ENCODE measurements at regions not wholly inside any gene's neighbourhood (a gene's known extent, or its start where the extent isn't known, plus 50 kb on each side); places are given as distances from the start of the nearest gene placed in this dataset.
"Not testable (repeated sequence)": the region's sequence is repeated elsewhere in the genome, so short reads cannot be mapped to it uniquely, and the experiment has no call there.

- DNase-seq (ENCODE audit: low read depth, low spot score), result no peak
- H3K27ac ChIP-seq, result no peak overlapping the region
These were observed 312.4 kb upstream of the AUTS2 start for GRCh38 chr7:69285854-69286253.

- DNase-seq (ENCODE audit: low read depth, low spot score), result no peak
These were observed 302.3 kb upstream of the AUTS2 start for GRCh38 chr7:69295977-69296376.

GRCh38 chr7:69301253-69301652, 297.0 kb upstream of the AUTS2 start:
- DNase-seq (ENCODE audit: low read depth, low spot score), result no peak
- no peak overlapping the region for H3K27ac ChIP-seq

More at GRCh38 chr7:69295977-69296376, 302.3 kb upstream of the AUTS2 start:
- no peak overlapping the region for H3K27ac ChIP-seq

- DNase-seq (ENCODE audit: low read depth, low spot score), result no peak
- H3K27ac ChIP-seq, result no peak overlapping the region
These were observed 288.7 kb upstream of the AUTS2 start for GRCh38 chr7:69309601-69310000.

GRCh38 chr7:69311489-69311888, 286.8 kb upstream of the AUTS2 start:
- DNase-seq (ENCODE audit: low read depth, low spot score), result no peak
- H3K27ac ChIP-seq, result no peak overlapping the region

GRCh38 chr7:69313852-69314251, 284.4 kb upstream of the AUTS2 start:
- not testable (repeated sequence) for DNase-seq (ENCODE audit: low read depth, low spot score); H3K27ac ChIP-seq

GRCh38 chr7:69318794-69319193, 279.5 kb upstream of the AUTS2 start:
- no peak overlapping the region for H3K27ac ChIP-seq
- no peak for DNase-seq (ENCODE audit: low read depth, low spot score)

GRCh38 chr7:69328516-69328915, 269.8 kb upstream of the AUTS2 start:
- H3K27ac ChIP-seq, result no peak overlapping the region
- no peak for DNase-seq (ENCODE audit: low read depth, low spot score)

- no peak for DNase-seq (ENCODE audit: low read depth, low spot score)
- H3K27ac ChIP-seq, result no peak overlapping the region
These were observed 263.6 kb upstream of the AUTS2 start for GRCh38 chr7:69334701-69335100.

- DNase-seq (ENCODE audit: low read depth, low spot score), result no peak
- no peak overlapping the region for H3K27ac ChIP-seq
These were observed 262.9 kb upstream of the AUTS2 start for GRCh38 chr7:69335331-69335730.

GRCh38 chr7:69336976-69337375, 261.3 kb upstream of the AUTS2 start:
- H3K27ac ChIP-seq, result no peak overlapping the region
- DNase-seq (ENCODE audit: low read depth, low spot score), result no peak

GRCh38 chr7:69338144-69338543, 260.1 kb upstream of the AUTS2 start:
- H3K27ac ChIP-seq, result no peak overlapping the region
- DNase-seq (ENCODE audit: low read depth, low spot score), result no peak

GRCh38 chr7:69341288-69341687, 257.0 kb upstream of the AUTS2 start:
- no peak overlapping the region for H3K27ac ChIP-seq
- DNase-seq (ENCODE audit: low read depth, low spot score), result no peak

GRCh38 chr7:69342154-69342884, 256.0 kb upstream of the AUTS2 start:
- H3K27ac ChIP-seq, result no peak overlapping the region
- DNase-seq (ENCODE audit: low read depth, low spot score), result no peak

GRCh38 chr7:69349291-69349690, 249.0 kb upstream of the AUTS2 start:
- no peak overlapping the region for H3K27ac ChIP-seq
- DNase-seq (ENCODE audit: low read depth, low spot score), result no peak

GRCh38 chr7:69358163-69358821, 240.0 kb upstream of the AUTS2 start:
- H3K27ac ChIP-seq, result no peak overlapping the region
- no peak for DNase-seq (ENCODE audit: low read depth, low spot score)

GRCh38 chr7:69359003-69359700, 239.1 kb upstream of the AUTS2 start:
- no peak for DNase-seq (ENCODE audit: low read depth, low spot score)
- H3K27ac ChIP-seq, result no peak overlapping the region

GRCh38 chr7:69360913-69361312, 237.4 kb upstream of the AUTS2 start:
- no peak overlapping the region for H3K27ac ChIP-seq
- DNase-seq (ENCODE audit: low read depth, low spot score), result no peak

GRCh38 chr7:69363136-69363535, 235.1 kb upstream of the AUTS2 start:
- H3K27ac ChIP-seq, result no peak overlapping the region
- DNase-seq (ENCODE audit: low read depth, low spot score), result no peak

GRCh38 chr7:69364813-69365643, 233.2 kb upstream of the AUTS2 start:
- no peak overlapping the region for H3K27ac ChIP-seq
- no peak for DNase-seq (ENCODE audit: low read depth, low spot score)

Data from epithelial cell of prostate (primary cell).